Keratinocyte (primary cell): ENCODE measurements at regions not wholly inside any gene's neighbourhood (a gene's known extent, or its start where the extent isn't known, plus 50 kb on each side); places are given as distances from the start of the nearest gene placed in this dataset.

Experiments
- DNase-seq: peaks from one replicate; pipeline ENCODE4 v3.0.0-alpha.2; 2011; ENCODE audit warnings: low read depth, missing footprints, low spot score
- FAIRE-seq: peaks from 2 replicates; lab custom pipeline; 2011; peaks lifted over from hg19 to GRCh38; lab: Jason Lieb, UNC
- H2AFZ ChIP-seq: 2 replicates; pipeline ENCODE4 v1.6.0; 2012; ENCODE audit warnings: low read length, control low read depth, inconsistent platforms; ENCODE audit not compliant: control insufficient read depth
- H3K27ac ChIP-seq: 2 replicates; pipeline ENCODE4 v1.5.1; 2011; ENCODE audit warnings: low read length; ENCODE audit not compliant: control insufficient read depth, insufficient read depth
- H3K27me3 ChIP-seq: 3 replicates; pipeline ENCODE4 v1.6.0; 2011; ENCODE audit warnings: low read length; ENCODE audit not compliant: control insufficient read depth, insufficient read depth; ENCODE audit errors: extremely low read depth
- H3K36me3 ChIP-seq, 2 experiments: 2 replicates in 1 of 2; 3 replicates in 1 of 2; pipeline ENCODE4 v1.5.1; 2011; ENCODE audit warnings: low read length in 2 of 2, mild to moderate bottlenecking in 1 of 2; ENCODE audit not compliant: control insufficient read depth in 2 of 2, insufficient read depth in 2 of 2; ENCODE audit errors: extremely low read depth in 1 of 2
- H3K4me1 ChIP-seq: 3 replicates; pipeline ENCODE4 v1.5.1; 2011; ENCODE audit warnings: low read length; ENCODE audit not compliant: control insufficient read depth, insufficient read depth; ENCODE audit errors: extremely low read depth
- H3K4me2 ChIP-seq: 3 replicates; pipeline ENCODE4 v1.6.0; 2011; ENCODE audit warnings: low read depth, low read length; ENCODE audit not compliant: control insufficient read depth, insufficient read depth; ENCODE audit errors: extremely low read depth
- H3K4me3 ChIP-seq, 3 experiments: fragments of 200-600 bp in 1 of 3; sonication (generic) in 1 of 3; 2 replicates in 2 of 3; 3 replicates in 1 of 3; pipeline ENCODE4 v1.5.1; 2011 to 2016; ENCODE audit warnings: low read length in 3 of 3, mild to moderate bottlenecking in 3 of 3, control low read depth in 2 of 3, inconsistent platforms in 1 of 3, low read depth in 1 of 3, mixed read lengths in 1 of 3, mixed run types in 1 of 3, moderate library complexity in 1 of 3; ENCODE audit not compliant: control insufficient read depth in 2 of 3, insufficient read depth in 2 of 3; ENCODE audit errors: extremely low read depth in 1 of 3
- H3K79me2 ChIP-seq: 2 replicates; pipeline ENCODE4 v1.6.0; 2012; ENCODE audit warnings: low read length; ENCODE audit not compliant: control insufficient read depth, insufficient read depth
- H3K9ac ChIP-seq: 3 replicates; pipeline ENCODE4 v1.6.0; 2011; ENCODE audit warnings: low read length; ENCODE audit not compliant: control insufficient read depth, insufficient read depth; ENCODE audit errors: extremely low read depth
- H3K9me1 ChIP-seq: 3 replicates; pipeline ENCODE4 v1.6.0; 2011; ENCODE audit warnings: low read length; ENCODE audit not compliant: control insufficient read depth, insufficient read depth; ENCODE audit errors: extremely low read depth
- H3K9me3 ChIP-seq: 2 replicates; pipeline ENCODE4 v1.5.1; 2012; ENCODE audit warnings: low read depth, low read length; ENCODE audit not compliant: control insufficient read depth
- H4K20me1 ChIP-seq: 3 replicates; pipeline ENCODE4 v1.6.0; 2011; ENCODE audit warnings: low read length; ENCODE audit not compliant: control insufficient read depth, insufficient read depth; ENCODE audit errors: extremely low read depth
- EZH2 ChIP-seq: IDR thresholded peaks from one replicate; pipeline ENCODE4 v1.6.1; 2012; ENCODE audit warnings: inconsistent platforms, mild to moderate bottlenecking, low read length, moderate library complexity
- dilution Hi-C: fragments of 300-500 bp; cut with MboI; formaldehyde crosslinking; loops from one replicate; pipeline ENCODE4 v1.7.0; 2020; ENCODE audit warnings: low sequenced_read_pairs; ENCODE audit not compliant: extremely low pct_ligation_motif_present
- TF ChIP-seq, protein P1 (sequence below), 3 experiments: IDR thresholded peaks in 1 of 3; conservative IDR thresholded peaks in 1 of 3; optimal IDR thresholded peaks in 1 of 3; 2 replicates in 2 of 3; 3 replicates in 1 of 3; pipeline versions ENCODE3 to v1.5.1; 2011; ENCODE audit warnings: low read length in 3 of 3, mild to moderate bottlenecking in 3 of 3, moderate library complexity in 2 of 3, control low read depth in 1 of 3, inconsistent platforms in 1 of 3; ENCODE audit not compliant: insufficient read depth in 2 of 3; ENCODE audit errors: extremely low read depth in 1 of 3

DNA sequence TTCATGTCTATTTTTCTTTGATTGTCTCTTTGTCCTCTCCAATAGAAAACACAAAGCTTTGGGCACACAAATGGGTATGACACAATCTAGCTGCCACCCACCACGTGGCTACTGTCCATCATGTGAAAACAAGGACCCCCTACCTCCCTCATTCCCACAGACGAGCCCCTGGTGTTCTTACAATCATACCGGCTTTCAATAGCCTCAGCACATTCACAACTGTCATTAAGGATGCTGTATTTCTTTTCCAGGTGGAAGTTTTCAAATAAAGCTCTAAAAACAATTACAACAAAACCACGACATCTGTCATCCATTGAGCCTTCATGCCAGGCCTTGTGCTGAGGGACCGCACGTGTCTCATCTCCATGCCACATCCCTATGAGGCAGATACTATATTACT lies 552.6 kb upstream of the ADAMTS9 start:
- Histone ChIP-seq H3K9me1 (no peaks in the 10 kb centered on the region), H3K36me3 (no peaks in the 10 kb centered on the region), H3K27ac (no peak overlapping the region), H3K4me2 (no peak overlapping the region), H3K79me2 (no peaks in the 10 kb centered on the region), H3K27me3 (no peaks in the 10 kb centered on the region), H3K9me3 (no peaks in the 10 kb centered on the region), H2AFZ (no peak overlapping the region), H3K4me3 (no peak overlapping the region), H3K9ac (no peak overlapping the region), H4K20me1 (no peaks in the 10 kb centered on the region), H3K4me1 (no peaks in the 10 kb centered on the region)
- no peak for FAIRE-seq
- DNase-seq = no peak
- no peak for TF ChIP-seq EZH2
- TF ChIP-seq, protein P1, sequence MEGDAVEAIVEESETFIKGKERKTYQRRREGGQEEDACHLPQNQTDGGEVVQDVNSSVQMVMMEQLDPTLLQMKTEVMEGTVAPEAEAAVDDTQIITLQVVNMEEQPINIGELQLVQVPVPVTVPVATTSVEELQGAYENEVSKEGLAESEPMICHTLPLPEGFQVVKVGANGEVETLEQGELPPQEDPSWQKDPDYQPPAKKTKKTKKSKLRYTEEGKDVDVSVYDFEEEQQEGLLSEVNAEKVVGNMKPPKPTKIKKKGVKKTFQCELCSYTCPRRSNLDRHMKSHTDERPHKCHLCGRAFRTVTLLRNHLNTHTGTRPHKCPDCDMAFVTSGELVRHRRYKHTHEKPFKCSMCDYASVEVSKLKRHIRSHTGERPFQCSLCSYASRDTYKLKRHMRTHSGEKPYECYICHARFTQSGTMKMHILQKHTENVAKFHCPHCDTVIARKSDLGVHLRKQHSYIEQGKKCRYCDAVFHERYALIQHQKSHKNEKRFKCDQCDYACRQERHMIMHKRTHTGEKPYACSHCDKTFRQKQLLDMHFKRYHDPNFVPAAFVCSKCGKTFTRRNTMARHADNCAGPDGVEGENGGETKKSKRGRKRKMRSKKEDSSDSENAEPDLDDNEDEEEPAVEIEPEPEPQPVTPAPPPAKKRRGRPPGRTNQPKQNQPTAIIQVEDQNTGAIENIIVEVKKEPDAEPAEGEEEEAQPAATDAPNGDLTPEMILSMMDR (optimal IDR thresholded peaks at IDR 0.05 in 1 of 3, IDR thresholded peaks at IDR 0.05 in 1 of 3, conservative IDR thresholded peaks at IDR 0.05 in 1 of 3; ENCODE audit: extremely low read depth in 1 of 3, insufficient read depth in 2 of 3, low read length in 3 of 3) = no peak
- dilution Hi-C loops = no loop called here

DNA sequence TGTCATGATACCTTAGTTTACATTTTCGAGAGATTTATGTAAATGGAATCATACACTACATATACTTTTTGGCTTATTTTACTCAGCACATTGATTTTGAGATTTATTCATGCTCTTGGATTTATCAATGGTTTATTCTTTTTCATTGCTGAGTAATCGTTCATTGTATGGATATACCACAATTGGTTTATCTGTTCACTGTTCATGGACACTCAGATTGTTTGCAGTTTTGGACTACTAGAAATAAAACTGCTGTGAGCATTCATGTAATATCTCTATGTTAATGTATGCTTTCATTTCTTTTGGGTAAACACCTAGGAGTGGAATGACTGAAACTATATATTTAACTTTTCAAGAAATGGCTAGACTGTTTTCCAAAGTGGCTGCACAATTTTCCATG lies 550.9 kb upstream of the ADAMTS9 start:
- H3K9me3 ChIP-seq = no peaks in the 10 kb centered on the region
- no peak for FAIRE-seq
- no peak overlapping the region for H3K27ac ChIP-seq
- H3K9me1 ChIP-seq = no peaks in the 10 kb centered on the region
- TF ChIP-seq, protein P1 (optimal IDR thresholded peaks at IDR 0.05 in 1 of 3, IDR thresholded peaks at IDR 0.05 in 1 of 3, conservative IDR thresholded peaks at IDR 0.05 in 1 of 3; ENCODE audit: extremely low read depth in 1 of 3, insufficient read depth in 2 of 3, low read length in 3 of 3) = no peak
- no peak for TF ChIP-seq EZH2
- no peak overlapping the region for H3K4me2 ChIP-seq
- no peak overlapping the region for H3K9ac ChIP-seq
- H3K79me2 ChIP-seq = no peaks in the 10 kb centered on the region
- H3K36me3 ChIP-seq = no peaks in the 10 kb centered on the region
- no peaks in the 10 kb centered on the region for H3K27me3 ChIP-seq
- DNase-seq = no peak
- H3K4me1 ChIP-seq = no peaks in the 10 kb centered on the region
- dilution Hi-C loops = no loop called here
- no peaks in the 10 kb centered on the region for H4K20me1 ChIP-seq
- H3K4me3 ChIP-seq = no peak overlapping the region
- no peak overlapping the region for H2AFZ ChIP-seq
